Panc1 (cell line): ENCODE measurements at regions not wholly inside any gene's neighbourhood (a gene's known extent, or its start where the extent isn't known, plus 50 kb on each side); places are given as distances from the start of the nearest gene placed in this dataset.

ENCODE experiments used
- CTCF ChIP-seq: fragments of 450-650 bp; IDR thresholded peaks from 2 replicates; pipeline ENCODE4 v1.5.1; 2017; ENCODE audit warnings: mild to moderate bottlenecking
- POLR2AphosphoS5 ChIP-seq: IDR thresholded peaks from 2 replicates; pipeline ENCODE4 v1.6.1; 2012; ENCODE audit warnings: mild to moderate bottlenecking, low read depth, low read length, moderate library complexity
- REST ChIP-seq, 2 experiments: IDR thresholded peaks; 2 replicates each; pipeline ENCODE4 v1.6.1; 2011 to 2012; ENCODE audit warnings: low read depth in 2 of 2, control low read depth in 1 of 2, low read length in 1 of 2, mild to moderate bottlenecking in 1 of 2, moderate library complexity in 1 of 2; ENCODE audit not compliant: insufficient read depth in 1 of 2
- SIN3A ChIP-seq: IDR thresholded peaks from 2 replicates; pipeline ENCODE4 v1.6.1; 2012; ENCODE audit warnings: low read depth, mild to moderate bottlenecking, low read length, moderate library complexity, borderline replicate concordance; ENCODE audit not compliant: insufficient read depth
- TCF7L2 ChIP-seq: IDR thresholded peaks from 2 replicates; pipeline ENCODE4 v1.6.1; 2011; ENCODE audit warnings: mild to moderate bottlenecking, low read depth, low read length, inconsistent platforms

GRCh38 chr12:126879842-126880241 is 1387.1 kb upstream of the TMEM132C start:
- TF ChIP-seq CTCF (no peak), TCF7L2 (no peak), POLR2AphosphoS5 (no peak), REST (IDR thresholded peaks at IDR 0.05; ENCODE audit: insufficient read depth in 1 of 2, low read depth in 2 of 2, low read length in 1 of 2) (no peak), SIN3A (no peak)
